ENCODE measurements at regions not wholly inside any gene's neighbourhood (a gene's known extent, or its start where the extent isn't known, plus 50 kb on each side); places are given as distances from the start of the nearest gene placed in this dataset.

- no peak for DNase-seq (ENCODE audit: low read depth)
Observed at GRCh38 chr20:40540166-40540565, 148.9 kb downstream of the MAFB start.

- DNase-seq (ENCODE audit: low read depth) = no peak
Observed at GRCh38 chr20:40538131-40538530, 150.9 kb downstream of the MAFB start.

- DNase-seq (ENCODE audit: low read depth) = no peak
Observed at GRCh38 chr20:40536808-40537207, 152.2 kb downstream of the MAFB start.

- DNase-seq (ENCODE audit: low read depth) = no peak
Observed at GRCh38 chr20:40535816-40536215, 153.2 kb downstream of the MAFB start.

GRCh38 chr20:40532103-40532502 lies 156.9 kb downstream of the MAFB start:
- no peak for DNase-seq (ENCODE audit: low read depth)

- no peak for DNase-seq (ENCODE audit: low read depth)
Observed at GRCh38 chr20:40525351-40525750, 163.7 kb downstream of the MAFB start.

GRCh38 chr20:40524071-40524470 lies 165.0 kb downstream of the MAFB start:
- no peak for DNase-seq (ENCODE audit: low read depth)

- no peak for DNase-seq (ENCODE audit: low read depth)
Observed at GRCh38 chr20:40522405-40522804, 166.6 kb downstream of the MAFB start.

GRCh38 chr20:40521962-40522361 lies 167.1 kb downstream of the MAFB start:
- no peak for DNase-seq (ENCODE audit: low read depth)

- DNase-seq (ENCODE audit: low read depth) = no peak
Observed at GRCh38 chr20:40519918-40520317, 169.1 kb downstream of the MAFB start.

GRCh38 chr20:40512994-40513393 lies 176.0 kb downstream of the MAFB start:
- no peak for DNase-seq (ENCODE audit: low read depth)

- DNase-seq (ENCODE audit: low read depth) = no peak
Observed at GRCh38 chr20:40512591-40512990, 176.4 kb downstream of the MAFB start.

GRCh38 chr20:40511478-40511877 lies 177.6 kb downstream of the MAFB start:
- no peak for DNase-seq (ENCODE audit: low read depth)

- no peak for DNase-seq (ENCODE audit: low read depth)
Observed at GRCh38 chr20:40510622-40511021, 178.4 kb downstream of the MAFB start.

- no peak for DNase-seq (ENCODE audit: low read depth)
Observed at GRCh38 chr20:40508821-40509220, 180.2 kb downstream of the MAFB start.

- DNase-seq (ENCODE audit: low read depth) = no peak
Observed at GRCh38 chr20:40506537-40506939, 182.5 kb downstream of the MAFB start.

GRCh38 chr20:40503119-40503518 lies 185.9 kb downstream of the MAFB start:
- DNase-seq (ENCODE audit: low read depth) = no peak

GRCh38 chr20:40502576-40502975 lies 186.5 kb downstream of the MAFB start:
- DNase-seq (ENCODE audit: low read depth) = no peak

- DNase-seq (ENCODE audit: low read depth) = no peak
Observed at GRCh38 chr20:40499391-40499790, 189.6 kb downstream of the MAFB start.

- no peak for DNase-seq (ENCODE audit: low read depth)
Observed at GRCh38 chr20:40497899-40498691, 190.9 kb downstream of the MAFB start.

- DNase-seq (ENCODE audit: low read depth) = no peak
Observed at GRCh38 chr20:40495956-40496355, 193.1 kb downstream of the MAFB start.

- DNase-seq (ENCODE audit: low read depth) = no peak
Observed at GRCh38 chr20:40494248-40494647, 194.8 kb downstream of the MAFB start.

- DNase-seq (ENCODE audit: low read depth) = no peak
Observed at GRCh38 chr20:40493549-40493948, 195.5 kb downstream of the MAFB start.

GRCh38 chr20:40493071-40493470 lies 196.0 kb downstream of the MAFB start:
- no peak for DNase-seq (ENCODE audit: low read depth)

Data from activated T-helper 1 cell treated with Interleukin-2 at 50 U/mL for 16 hours (primary cell).